ENCODE measurements at regions not wholly inside any gene's neighbourhood (a gene's known extent, or its start where the extent isn't known, plus 50 kb on each side); places are given as distances from the start of the nearest gene placed in this dataset.

DNA sequence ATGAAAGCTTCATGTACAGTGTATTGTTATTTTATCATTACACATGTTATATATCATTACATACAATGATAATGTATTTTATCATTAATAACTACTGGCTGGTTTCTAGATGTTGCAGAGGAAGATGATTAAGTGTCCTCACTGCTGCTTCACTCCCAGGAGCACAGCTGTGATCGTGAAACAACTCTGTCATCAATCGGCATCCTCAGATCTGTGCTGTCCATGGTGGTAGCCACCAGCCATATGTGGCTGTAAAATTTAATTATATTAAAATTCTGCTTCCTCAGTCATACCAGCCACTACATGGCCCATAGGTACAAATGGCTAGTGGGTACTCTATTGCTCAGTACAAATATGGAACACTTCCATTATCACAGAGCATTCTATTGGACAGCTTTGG is 379.4 kb upstream of the CFAP20DC start:
- TF ChIP-seq EZH2 (IDR thresholded peaks at IDR 0.05) = no peak
- no peak for TF ChIP-seq POLR2AphosphoS5 (IDR thresholded peaks at IDR 0.05; ENCODE audit: borderline replicate concordance, low read depth, low read length)
